AG09319 (cell line): ENCODE measurements at regions not wholly inside any gene's neighbourhood (a gene's known extent, or its start where the extent isn't known, plus 50 kb on each side); places are given as distances from the start of the nearest gene placed in this dataset.

ENCODE experiments used
- DNase-seq: peaks from one replicate; pipeline ENCODE4 v3.0.0-alpha.2; 2010; ENCODE audit warnings: low read depth; ENCODE audit errors: extremely low read depth
- TF ChIP-seq, protein P1 (sequence below): IDR thresholded peaks from 2 replicates; pipeline ENCODE4 v1.5.1; 2011; ENCODE audit warnings: low read depth, mild to moderate bottlenecking, inconsistent platforms, low read length, moderate library complexity

DNA sequence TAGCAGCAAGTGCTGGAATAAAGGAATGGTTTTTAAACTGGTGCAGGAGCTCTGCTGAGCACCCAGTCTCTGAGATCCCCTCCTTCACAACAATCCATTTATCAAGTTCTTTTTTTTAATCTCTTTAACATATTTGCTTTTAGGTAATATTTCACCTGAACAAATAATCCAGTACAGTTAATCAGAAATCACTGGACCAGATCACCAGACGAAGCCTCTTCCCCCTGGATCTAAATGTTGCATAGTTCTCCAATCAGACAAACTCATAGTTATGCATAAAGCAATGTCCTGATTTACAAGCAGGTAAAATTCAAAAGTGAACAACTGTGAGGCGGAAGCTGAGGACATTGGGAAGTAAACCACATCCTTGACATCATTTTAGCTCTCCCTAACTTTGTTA, 657.7 kb upstream of the RORB start:
- DNase-seq, result no peak
- TF ChIP-seq, protein P1, sequence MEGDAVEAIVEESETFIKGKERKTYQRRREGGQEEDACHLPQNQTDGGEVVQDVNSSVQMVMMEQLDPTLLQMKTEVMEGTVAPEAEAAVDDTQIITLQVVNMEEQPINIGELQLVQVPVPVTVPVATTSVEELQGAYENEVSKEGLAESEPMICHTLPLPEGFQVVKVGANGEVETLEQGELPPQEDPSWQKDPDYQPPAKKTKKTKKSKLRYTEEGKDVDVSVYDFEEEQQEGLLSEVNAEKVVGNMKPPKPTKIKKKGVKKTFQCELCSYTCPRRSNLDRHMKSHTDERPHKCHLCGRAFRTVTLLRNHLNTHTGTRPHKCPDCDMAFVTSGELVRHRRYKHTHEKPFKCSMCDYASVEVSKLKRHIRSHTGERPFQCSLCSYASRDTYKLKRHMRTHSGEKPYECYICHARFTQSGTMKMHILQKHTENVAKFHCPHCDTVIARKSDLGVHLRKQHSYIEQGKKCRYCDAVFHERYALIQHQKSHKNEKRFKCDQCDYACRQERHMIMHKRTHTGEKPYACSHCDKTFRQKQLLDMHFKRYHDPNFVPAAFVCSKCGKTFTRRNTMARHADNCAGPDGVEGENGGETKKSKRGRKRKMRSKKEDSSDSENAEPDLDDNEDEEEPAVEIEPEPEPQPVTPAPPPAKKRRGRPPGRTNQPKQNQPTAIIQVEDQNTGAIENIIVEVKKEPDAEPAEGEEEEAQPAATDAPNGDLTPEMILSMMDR, result no peak

- TF ChIP-seq, protein P1, result no peak
- no peak for DNase-seq
These were observed 656.1 kb upstream of the RORB start for GRCh38 chr9:73841018-73841417.

- no peak for DNase-seq
- TF ChIP-seq, protein P1, result no peak
These were observed 653.0 kb upstream of the RORB start for GRCh38 chr9:73844135-73844534.

GRCh38 chr9:73845539-73845938, 651.6 kb upstream of the RORB start:
- TF ChIP-seq, protein P1, result no peak

GRCh38 chr9:73845954-73846690, 651.0 kb upstream of the RORB start:
- no peak for DNase-seq
- TF ChIP-seq, protein P1, result no peak

More at GRCh38 chr9:73845539-73845938, 651.6 kb upstream of the RORB start:
- no peak for DNase-seq

- no peak for DNase-seq
- TF ChIP-seq, protein P1, result no peak
These were observed 649.6 kb upstream of the RORB start for GRCh38 chr9:73847536-73847935.

DNA sequence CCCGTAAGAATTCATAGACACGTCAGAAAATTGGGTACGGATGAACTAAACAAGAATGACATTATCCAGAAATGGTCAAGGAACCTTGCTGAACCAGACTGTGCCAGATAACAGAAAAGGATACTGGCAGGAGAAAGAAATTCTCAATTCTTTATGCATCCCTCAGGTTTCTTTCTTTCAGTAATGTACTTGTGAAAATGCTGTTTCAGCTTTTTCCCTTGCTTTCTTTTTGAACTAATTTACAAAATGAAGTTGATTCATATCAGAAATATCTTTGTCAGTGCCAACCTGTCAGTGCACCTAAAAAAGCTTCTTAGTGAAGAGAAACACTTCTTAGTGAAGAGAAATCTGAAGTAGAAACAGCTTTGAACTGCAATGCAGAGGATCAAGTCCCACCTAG, 643.6 kb upstream of the RORB start:
- TF ChIP-seq, protein P1, result no peak
- DNase-seq, result no peak
